NAMALWA (cell line): ENCODE measurements at regions not wholly inside any gene's neighbourhood (a gene's known extent, or its start where the extent isn't known, plus 50 kb on each side); places are given as distances from the start of the nearest gene placed in this dataset.

Source experiments
- DNase-seq: peaks from one replicate; pipeline ENCODE4 v3.0.0-alpha.2; 2015; ENCODE audit warnings: low spot score

DNA sequence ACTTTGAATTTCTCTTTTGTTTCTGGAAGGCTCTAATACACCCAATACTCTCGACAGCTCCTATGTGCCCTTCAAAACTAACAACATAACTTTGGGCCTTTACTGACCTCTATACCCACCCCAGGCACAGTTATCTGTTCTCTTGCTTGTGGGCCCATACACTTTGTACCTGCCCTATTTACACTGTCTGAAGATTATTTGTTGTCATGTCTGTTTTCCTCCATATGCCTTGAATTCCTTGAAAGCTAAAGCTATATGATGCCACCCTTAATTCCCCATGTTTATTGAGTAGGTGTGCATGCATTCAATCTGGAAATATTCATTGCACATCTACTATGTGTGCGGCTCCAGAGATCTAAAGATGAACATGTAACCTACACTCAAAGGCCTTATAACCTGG lies 267.6 kb downstream of the PLPP3 start:
- no peak for DNase-seq

DNA sequence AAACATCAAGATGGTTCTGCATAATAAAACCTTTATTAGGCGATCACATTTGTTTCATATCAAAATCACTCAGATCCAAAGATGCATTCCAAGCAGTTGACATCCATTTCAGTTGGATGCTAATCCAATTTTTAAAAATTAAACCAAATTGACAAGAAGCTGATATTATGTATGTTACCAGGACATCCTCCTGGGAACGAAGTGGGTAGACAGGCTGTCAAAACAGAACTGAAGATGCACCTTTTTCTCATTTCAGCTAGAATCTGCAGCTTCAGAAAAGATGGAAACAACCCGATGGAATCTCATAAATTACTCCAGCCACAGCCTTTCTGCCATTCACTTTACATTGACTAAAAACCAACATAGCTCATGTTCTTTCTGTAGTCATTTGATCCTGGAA lies 268.4 kb downstream of the PLPP3 start:
- DNase-seq: no peak

DNA sequence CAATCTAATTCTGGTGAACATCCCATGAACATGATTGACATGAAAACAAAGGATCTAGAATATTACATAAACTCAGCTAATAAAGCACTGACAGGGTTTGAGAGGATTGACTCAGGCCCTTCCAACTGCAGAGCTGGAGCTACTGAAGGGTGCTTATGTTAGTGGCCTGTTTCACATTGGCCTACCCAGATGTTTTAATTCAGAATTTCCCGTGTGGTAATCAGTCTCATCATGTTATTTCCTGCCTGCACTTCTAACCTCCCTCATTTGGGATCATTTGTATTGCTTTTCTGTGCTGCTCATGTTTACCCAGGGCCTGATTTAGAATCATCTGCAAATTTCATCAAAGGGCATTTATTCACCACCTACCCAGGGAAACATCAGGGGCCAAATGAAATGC lies 270.3 kb downstream of the PLPP3 start:
- DNase-seq: no peak

DNA sequence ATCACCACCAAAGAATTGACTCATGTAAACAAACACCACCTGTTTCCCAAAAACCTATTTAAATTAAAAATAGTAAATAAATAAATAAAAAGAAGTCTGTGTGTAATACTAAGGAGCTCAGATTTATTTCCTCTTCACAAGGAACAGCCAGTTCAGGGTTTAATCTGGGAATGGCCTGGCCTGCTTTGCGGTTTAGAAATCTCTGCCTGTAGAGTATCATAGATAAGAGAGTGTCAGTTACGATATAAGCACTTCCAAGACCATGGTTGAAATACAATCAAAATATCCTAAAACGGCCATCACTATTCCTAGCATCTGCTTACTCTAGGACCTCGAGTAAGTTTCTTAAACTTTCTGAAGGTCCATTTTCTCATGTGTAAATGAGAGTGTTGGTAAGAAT lies 274.4 kb downstream of the PLPP3 start:
- DNase-seq: no peak

DNA sequence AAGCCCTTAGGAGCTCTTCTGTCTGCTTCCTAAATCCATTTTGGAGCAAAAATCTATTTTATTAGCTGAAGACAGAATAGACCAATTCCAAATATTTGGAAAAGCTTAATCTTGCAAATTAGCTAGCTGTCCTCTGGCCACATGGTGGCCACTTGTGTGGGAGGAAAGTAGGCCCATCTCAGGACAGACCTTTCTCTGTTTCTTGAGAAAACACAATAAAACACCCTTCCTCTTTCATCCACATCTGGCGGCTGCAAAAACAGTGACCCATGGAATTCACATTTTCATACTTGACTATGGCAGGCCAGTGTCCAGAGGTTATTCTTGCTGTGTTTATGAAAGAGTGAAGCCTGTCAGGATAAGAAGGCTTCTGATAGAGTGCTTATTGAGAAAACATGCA lies 275.6 kb downstream of the PLPP3 start:
- DNase-seq: no peak

DNA sequence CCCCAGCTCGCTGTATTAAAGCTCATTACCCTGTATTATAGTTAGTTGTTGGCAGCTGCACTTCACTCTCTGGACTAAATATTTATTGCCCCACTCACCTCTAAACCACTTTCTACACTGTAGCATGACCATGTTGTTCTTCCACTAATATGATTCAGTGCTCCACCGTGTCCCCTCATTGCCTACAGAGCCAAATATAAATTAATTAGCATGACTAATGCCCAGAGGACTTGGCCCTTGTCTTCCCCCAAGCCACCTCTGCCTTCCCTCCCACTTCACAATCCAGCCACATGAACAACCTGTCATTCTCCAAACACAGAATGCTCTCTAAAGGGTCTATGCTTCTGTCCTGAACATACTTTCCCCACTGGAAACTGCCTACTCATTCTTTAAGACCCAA lies 276.5 kb downstream of the PLPP3 start:
- DNase-seq: no peak

DNA sequence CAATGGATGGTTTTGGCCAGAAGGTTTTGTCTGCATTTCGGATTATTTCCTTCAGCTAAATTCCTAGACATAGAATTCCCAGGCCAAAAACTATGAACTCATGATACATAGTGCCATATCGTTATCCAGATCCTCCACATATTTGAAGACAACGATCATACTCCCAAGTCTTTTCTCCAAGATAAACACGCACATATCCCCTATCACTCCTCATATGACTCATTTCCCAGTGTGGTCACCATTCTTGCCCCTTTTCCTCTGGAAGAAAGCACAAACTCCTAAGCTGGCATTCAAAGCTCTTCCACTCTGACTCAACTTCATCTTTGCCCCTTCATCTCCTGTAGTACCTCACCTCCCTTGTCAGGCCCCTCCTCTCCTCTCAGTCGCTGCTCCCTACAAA lies 277.6 kb downstream of the PLPP3 start:
- no peak for DNase-seq

DNA sequence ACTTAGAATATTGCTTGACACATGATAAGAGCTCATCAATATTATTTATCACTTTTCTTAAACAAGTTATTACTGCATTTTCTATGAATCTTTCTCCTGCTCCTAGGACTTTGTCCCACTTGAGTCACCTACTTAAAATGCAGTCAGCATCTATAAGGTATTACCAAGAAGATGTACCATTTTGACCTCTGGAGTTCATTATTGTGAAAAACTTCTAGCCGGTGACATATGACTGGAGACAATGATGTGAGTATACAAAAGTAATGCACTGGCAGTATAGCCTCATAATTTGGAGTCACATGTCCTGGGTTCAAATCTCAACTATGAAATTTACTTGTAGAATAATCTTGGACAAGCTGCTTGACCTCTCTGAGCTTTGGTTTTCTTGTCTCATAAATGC lies 278.5 kb downstream of the PLPP3 start:
- no peak for DNase-seq

DNA sequence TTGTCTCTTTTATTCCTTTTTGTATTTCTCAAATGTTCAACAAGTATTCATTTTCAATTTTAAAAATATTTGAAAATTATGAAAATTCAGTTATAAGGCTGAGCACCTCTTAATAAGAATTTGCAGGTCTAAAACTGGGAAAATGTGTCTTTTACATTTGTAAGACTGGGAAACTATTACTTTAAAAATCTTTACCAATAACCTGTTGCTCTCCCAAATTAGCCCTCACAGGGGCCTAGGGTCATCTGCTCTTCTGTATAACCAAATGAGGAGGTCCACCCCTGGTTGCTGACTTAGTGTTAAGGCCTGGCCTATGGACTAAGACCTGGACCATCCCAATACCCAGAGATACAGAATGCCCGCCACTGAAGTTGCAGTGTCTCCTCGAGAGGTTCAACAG lies 280.5 kb downstream of the PLPP3 start:
- no peak for DNase-seq

DNA sequence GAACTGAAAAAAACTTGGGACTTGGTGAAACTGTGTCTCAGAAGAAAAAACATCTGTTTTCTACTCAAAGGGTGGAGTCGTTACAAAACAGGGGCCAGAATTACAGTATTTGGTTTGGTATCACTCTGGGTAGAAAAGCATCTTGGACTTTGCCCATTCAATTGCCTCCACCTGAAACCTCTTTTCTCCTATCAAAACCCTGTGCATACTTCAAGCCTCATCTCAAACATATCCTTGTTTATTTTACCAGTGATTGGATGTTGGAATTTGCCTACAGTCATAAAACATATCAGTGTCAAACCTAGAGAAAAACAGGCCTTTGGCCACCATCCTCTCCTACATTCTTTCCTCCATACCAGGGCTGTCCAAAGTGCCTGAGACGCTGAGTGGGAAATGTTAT lies 281.5 kb downstream of the PLPP3 start:
- no peak for DNase-seq

DNA sequence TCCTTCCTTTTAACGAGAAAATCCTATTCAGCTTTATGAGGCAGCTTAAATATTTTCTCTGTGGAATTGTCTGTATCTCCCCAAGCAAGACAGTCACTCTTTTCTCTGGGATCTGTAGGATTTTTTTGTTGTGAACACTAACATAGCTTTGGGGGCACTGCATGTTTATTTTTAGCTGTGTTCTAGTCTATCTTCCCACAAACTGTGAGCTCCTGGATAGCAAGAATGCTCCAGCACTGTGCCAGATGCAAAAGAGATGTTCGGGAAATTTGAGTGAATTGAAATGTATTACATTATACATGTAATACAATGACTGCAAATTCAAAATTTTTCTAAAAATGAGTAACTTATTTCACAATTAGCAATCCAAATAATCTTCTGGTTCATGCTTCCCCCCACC lies 282.2 kb downstream of the PLPP3 start:
- no peak for DNase-seq

DNA sequence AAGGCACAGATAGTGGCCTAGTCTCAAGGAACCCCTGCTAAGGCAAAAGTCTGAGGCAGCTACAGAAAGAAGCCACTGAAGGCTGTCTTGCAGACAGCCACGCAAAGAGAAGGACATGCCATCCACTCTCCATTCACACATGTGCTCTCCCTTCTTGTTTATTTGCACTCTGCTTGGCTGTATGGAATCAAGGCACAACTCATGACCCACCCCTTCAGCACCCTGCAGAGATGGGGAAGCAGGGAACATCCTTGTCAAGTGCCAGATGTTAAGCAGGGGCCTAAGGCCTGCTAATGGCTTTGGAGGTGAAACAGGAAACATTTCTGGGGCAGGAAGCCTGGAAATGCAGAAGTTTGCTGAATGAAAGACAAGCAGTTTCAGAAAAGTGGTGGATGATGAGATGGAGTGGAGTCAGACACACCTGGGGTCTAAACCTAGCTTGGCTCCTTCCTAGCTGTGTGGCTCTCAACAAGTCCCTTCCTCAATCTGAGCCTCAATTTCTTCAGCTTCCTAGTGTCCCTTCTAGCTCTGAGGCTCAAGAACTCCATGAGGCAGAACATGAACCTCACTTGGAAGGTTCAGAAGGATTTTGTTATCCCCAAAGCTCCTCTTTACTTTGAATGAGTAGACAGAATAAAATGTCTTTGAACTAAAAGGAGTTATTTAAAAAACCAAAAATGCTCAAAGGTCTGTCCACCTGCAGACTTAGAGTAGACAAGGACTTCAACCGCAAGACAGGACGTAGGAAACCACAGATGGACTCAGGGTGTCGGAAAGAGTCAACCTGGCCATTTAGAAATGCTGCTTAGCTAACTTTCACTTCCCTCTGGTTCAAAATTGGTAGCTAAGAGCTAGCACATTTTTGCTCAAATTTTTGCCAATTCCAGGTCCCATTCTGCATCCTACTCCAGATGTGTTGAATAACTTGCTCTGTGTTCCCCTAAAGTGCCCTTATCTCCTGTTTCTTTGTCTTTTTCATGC lies 283.1 kb downstream of the PLPP3 start:
- no peak for DNase-seq

DNA sequence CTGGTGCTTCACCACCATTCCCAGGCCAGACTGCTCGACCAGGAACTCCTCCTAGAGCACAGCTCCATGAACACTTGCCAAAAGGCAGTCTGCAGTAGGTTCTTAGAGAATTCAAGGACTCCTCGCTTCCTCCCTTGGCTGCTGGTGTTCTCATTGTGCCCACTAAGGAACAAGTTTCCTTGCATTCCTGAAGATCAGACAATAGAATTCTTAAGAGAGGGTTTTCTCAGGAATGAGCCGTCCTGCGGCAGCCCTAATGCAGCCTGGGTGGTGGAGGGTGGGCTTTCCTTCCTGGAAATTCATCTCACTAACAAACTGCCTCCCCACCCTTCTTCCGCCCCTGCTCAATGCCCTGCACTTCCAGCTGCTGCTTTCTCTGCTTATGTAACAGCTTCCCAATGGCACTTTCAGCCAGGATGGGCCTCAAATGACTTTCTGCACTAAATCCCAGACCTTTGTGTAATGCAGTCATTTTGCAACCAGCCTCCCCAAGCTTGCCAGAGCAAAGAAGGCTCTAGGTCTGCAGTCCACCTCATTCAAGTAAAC lies 287.9 kb downstream of the PLPP3 start:
- DNase-seq: no peak

DNA sequence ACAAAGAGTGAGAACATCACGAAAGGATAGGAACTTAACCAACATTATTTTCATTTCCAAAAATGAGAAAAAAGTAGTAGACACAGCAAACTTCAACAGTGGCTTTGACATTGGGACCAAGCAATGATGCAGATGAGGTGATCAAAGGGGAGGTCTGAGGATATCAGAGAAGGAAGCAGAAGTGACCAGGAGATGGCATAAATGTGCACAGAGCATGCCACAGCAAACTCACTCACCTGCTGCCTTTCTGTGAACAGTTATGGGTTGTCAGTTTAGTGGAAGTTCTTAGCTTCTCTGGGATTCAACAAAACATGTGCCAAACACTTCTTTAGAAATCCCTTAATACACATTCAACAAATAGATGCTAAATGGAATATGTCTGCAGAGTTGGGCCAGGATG lies 290.1 kb downstream of the PLPP3 start:
- no peak for DNase-seq

DNA sequence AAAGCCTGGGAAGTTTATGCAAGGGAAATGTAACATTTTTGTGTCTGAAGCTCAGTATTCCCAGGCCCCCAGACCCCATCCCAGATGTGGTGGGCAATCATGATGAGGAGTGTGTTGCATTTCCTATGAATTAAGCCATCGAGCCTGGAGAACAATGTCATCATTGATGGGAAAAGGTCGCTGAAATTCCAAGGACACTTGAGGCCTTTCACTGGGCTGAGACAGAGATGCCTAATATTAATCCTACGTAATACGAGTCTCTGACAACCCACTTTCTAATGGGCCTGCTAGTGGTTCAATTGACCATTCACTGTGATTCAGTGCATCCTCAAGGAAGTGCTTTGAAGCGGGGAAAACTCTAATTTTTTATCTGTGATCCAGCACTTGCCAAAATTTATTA lies 291.6 kb downstream of the PLPP3 start:
- no peak for DNase-seq

DNA sequence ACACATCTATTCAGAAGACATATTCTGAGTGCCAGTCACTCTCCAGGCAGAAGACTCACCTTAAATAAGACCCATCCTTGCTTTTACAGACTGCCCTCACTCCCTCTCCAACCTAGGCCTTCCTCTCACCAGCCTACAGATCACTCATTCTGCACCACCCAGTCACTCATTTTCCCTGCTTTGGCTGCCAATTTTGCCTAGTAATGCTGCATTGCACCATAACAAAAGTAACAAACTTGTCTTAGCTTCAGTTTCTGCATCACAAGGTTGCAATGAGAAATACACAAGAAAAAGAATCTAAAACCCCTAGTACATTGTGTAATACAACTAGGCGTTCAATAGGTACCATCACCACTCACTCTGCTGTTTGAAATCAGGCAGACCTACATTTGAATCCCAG lies 292.4 kb downstream of the PLPP3 start:
- no peak for DNase-seq

DNA sequence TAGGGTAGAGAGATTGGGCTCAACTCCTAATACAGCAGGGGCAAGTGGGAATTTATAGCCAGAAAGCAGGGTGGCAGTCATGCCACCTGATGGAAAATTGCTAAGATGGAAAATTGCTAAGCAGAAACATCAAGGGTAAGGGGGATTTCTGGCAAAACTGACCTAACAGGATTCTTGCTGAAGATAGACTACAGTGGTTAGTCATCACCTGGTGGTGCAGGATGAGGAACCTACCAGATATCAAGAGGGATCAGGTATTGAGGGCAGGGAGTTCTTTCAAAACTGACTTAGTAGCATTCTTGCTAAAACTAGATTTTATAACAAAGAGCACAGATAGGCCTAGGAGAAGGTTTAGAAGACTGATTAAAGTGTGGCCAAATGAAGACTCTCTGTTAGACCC lies 292.9 kb downstream of the PLPP3 start:
- no peak for DNase-seq

DNA sequence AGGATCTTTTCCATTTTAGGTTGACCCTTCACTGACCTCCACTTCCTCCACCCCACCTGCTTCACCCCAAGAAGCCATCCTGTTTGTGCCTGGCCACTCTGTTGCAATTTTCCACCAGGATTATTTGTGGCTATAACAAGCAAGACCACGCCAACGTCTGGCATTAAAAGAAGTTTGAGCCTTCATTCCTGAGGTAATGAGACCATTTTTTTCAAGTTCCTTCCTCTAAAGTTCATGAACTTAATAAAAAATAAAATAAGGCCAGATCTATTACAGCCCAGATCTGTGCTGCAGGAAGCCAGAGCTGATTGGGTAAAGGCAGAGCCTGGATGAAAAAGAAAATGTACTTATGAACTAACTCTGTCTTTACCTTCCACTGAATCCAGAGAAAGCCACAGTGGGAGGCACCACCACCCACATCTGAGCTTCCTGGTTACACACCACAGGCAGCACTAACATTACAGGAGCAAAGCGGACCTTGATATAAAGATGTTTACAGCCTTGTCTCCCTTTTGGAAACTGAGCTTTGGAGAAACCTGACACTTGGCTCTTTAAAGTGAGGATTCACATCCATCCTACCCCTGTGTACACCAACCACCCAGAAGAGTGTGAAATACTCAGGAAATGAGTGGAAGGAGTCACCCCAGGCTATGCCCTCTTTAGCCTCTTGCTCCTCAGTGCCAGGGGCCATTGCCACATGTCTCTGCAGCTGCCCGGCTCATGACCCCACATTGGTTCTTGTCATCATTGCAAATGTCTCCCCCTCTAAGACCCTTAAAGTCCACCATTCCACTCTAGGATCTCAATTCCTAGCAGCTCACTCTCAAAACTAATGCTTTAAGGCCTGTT lies 293.6 kb downstream of the PLPP3 start:
- DNase-seq: no peak

DNA sequence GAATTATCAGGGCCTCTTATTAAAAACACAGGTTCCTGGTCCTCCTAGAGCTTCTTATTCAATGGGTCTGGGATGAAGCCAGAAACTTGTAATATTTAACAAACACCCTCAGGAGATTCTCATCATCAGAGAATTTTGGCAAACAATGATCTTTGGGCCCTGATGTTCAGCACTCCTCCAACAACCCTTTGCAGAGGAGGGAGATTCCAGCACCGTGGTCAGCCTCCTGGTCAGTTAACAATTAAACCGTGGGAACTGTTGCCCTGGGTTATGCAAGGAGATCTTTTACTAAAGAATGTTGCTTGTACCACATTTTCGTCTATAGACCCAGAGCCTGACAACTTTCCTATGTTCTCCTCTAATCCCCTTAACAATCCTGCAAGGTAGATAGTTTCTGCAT lies 294.4 kb downstream of the PLPP3 start:
- no peak for DNase-seq

DNA sequence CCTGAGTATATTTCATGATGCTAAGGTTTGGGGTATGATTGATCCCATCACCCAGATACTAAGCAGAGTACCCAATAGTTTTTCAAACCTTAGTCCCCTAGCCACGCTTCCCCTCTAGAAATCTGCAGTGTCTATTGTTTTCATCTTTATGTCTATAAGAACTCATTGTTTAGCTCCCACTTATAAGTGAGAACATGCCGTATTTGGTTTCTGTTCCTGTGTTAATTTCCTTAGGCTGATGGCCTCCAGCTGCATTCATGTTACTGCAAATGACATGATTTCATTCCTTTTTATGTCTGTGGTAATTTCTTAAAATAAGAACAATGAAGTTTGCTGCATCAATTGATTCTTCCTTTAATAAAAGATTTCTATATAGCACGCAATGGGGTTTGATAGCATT lies 301.3 kb downstream of the PLPP3 start:
- no peak for DNase-seq

DNA sequence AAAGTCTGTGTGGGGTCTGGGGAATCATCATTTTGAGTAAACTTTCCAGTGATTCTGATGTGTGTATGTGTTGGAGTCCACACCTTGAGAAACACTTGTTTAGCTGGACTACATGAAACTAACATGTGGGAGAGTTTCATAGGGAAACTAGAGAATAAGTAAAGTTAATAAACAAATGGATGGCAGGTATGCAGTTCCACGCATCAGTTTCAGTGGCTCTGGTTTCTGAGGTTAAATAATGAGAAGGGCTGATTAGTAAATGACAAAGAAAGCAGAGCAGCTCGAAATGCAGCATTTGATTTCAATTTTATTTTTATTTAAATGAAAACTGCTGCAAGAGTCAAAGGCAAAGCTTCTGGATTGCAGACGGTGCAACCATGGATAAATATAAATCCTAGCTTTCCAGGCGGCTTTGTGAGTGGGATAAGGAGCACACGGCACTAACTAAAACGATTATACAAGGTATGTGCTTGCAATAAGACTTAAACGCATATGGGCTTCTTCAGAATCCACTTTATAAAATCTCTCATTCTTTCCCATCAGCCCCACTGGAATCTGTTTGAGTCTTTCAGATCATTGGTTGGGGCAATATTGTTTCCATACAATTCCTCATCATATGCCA lies 310.7 kb downstream of the PLPP3 start:
- no peak for DNase-seq

DNA sequence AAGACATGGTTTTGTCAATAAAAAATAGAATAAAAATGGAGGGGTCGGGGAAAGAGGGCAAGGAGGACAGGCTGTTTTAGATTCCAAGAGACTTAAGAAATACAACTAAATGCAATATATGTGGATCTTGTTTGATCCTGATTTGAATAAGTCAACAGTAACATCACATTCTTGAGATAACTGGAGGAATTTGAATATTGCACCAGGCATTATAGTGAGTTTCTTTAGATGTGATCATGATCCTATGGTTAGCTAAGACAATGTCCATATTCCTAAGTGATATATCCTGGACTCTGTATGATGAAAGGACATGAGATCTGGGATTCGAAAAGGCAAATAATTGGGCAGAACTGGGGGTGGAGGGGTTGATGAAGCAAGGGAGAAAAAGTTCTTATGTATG lies 311.8 kb downstream of the PLPP3 start:
- no peak for DNase-seq

DNA sequence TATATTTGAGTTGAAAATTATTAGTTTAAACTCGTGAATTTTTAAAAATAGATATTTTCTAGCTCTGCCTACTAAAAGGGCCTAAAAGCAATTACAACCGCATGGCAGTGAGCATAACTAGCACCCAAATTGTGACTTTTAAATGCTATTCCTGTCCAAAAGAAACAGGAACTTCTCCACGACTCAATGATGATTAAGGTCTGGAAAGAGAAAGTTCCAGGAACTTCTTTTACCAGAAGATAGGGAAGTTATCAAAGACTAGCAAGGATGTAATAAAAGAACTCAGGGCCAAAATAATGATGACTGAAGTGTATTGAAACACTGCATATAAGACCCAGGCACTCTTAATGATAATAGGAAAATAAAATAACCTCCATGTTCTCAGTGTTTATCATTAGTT lies 313.0 kb downstream of the PLPP3 start:
- DNase-seq: no peak
